ENCODE measurements at regions not wholly inside any gene's neighbourhood (a gene's known extent, or its start where the extent isn't known, plus 50 kb on each side); places are given as distances from the start of the nearest gene placed in this dataset.

DNA sequence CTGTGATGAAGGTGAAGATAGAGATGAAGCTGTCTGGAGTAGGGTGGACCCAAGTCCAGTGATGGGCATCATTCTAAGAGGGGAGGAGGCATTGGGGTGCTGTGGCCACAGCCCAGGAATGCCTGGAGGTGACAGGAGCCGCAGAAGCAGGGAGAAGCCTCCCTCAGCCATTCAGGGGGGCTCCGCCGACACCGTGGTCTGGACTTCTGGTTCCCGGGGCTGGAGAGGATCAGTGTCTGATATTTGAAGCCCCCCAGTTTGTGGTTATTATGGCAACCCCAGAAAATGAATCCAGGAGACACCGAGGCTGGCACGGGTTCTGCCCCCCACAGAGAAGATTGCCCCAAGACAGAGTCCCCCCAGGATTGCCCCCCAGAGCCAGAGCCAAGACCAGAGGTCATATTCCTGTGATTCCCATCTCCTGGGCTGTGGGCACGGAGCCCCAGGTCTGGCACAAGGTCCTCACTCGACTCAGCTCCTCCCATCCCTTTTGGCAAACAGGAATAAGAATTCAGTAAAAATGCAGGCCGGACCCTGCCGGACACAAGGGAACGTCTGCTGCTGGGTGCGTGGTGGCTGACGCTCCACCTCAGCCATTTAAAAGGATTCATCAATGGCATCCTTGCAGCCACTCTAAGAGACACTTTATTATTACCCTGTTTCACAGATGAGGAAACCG is 116.6 kb downstream of the CPZ start:
- DNase-seq (ENCODE audit: low read depth), result no peak
- H3K4me3 ChIP-seq (ENCODE audit: low read depth, low read length), result no peak overlapping the region
- TF ChIP-seq, protein P1, sequence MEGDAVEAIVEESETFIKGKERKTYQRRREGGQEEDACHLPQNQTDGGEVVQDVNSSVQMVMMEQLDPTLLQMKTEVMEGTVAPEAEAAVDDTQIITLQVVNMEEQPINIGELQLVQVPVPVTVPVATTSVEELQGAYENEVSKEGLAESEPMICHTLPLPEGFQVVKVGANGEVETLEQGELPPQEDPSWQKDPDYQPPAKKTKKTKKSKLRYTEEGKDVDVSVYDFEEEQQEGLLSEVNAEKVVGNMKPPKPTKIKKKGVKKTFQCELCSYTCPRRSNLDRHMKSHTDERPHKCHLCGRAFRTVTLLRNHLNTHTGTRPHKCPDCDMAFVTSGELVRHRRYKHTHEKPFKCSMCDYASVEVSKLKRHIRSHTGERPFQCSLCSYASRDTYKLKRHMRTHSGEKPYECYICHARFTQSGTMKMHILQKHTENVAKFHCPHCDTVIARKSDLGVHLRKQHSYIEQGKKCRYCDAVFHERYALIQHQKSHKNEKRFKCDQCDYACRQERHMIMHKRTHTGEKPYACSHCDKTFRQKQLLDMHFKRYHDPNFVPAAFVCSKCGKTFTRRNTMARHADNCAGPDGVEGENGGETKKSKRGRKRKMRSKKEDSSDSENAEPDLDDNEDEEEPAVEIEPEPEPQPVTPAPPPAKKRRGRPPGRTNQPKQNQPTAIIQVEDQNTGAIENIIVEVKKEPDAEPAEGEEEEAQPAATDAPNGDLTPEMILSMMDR (IDR thresholded peaks at IDR 0.05; ENCODE audit: insufficient read depth, low read depth, low read length), result no peak

DNA sequence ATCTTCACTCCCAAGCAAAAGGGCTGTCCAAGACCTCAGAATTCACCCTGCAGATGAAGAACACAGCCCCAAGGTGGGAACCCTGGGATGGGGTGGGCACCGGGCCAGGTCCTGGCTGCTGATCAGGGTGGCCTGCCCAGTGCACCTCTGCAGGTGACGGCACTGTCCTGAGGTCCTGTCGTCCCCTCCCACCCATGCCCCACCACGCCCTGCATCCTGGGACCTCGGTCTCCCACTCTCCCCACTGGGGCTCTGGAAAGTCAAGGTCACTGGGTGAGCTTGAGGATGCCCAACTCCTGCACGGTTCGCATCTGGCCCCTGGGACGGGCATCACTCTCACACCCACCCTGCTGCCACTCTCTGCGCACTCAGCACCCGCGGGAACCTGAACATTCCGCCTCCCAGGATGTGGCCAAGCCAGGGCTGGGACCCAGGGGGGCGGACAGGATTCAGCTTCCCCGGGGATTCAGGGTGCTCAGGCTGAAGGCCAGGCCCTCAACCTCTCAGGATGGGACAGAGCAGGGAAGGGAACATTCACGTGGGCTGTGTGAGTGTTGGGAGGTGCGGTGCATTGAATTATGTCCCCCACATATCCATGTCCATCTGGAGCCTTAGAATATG is 115.9 kb downstream of the CPZ start:
- no peak overlapping the region for H3K4me3 ChIP-seq (ENCODE audit: low read depth, low read length)
- TF ChIP-seq, protein P1 (IDR thresholded peaks at IDR 0.05; ENCODE audit: insufficient read depth, low read depth, low read length), result no peak
- no peak for DNase-seq (ENCODE audit: low read depth)

DNA sequence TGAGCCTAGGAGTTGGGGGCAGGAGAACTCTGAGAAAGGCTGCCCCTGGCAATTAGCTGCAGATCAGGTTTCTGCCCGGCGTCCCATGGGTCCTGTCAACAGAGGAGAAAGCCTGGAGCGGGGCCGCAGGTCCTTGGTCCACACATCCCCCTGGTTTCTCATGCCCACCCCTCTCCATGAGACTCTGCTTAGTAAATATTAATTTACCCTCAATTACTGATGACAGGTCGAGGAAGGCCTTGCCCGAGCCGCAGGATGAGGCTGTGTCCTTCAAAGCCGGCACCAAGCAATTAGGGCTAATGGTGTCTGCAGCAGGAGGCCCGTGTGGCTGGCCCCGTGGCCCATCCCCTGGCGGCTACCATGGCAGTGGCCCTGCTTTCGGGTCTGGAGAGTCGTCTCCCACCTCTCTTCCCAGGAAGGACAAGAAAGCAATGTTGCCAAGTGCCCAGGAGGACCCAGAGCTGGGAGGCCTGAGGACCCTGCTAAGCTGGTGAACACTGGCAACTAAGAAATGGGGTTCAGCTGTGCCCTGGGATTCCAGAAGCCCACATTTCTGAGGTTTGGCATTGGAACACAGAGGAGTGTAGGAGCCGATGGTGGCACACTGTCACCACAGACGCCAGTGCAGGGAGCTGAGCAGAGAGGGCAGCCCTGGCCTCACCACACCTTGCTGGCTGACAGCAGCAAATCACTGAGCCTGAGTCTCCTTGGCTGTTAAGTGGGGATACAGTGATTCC is 114.6 kb downstream of the CPZ start:
- TF ChIP-seq, protein P1 (IDR thresholded peaks at IDR 0.05; ENCODE audit: insufficient read depth, low read depth, low read length), result no peak
- H3K4me3 ChIP-seq (ENCODE audit: low read depth, low read length), result no peak overlapping the region
- no peak for DNase-seq (ENCODE audit: low read depth)

DNA sequence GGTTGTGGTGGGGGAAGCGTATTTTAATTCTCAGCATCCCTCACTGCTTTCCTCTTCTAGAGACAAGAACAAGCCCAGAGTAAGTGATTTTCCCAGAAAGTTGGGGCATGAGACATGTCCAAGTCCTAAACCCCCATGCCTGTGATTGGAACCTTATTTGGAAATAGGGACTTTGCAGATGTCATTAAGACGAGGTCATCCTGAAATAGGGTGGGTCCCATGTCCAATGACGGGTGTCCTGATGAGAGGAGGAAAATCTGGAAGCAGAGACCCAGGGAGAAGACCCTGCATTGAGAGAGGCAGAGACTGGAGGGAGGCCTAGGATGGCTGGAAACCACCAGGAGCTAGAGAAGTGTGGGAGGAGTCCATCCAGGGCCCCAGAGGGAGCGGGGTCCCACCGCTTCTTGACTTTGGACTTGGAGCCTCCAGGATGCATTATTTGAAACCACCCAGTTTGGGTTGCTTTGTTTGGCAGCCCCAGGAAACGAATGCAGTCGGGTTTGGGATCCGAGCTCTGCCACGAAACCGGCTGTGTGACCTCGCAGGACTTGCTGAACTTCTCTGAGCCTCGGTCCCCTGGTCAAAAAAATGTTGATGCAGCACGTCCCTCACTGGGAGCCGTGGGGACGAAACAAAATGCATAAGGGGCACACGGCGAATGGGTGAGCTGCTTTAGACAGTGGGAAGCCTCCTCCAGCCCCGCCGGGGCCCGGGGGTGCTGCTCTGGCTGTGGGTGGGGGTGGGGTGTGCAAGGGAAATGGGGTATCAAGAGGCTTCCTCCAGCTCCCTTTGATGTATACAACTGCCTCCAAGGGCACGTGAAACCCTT is 113.9 kb downstream of the CPZ start:
- no peak for DNase-seq (ENCODE audit: low read depth)
- H3K4me3 ChIP-seq (ENCODE audit: low read depth, low read length), result no peak overlapping the region
- TF ChIP-seq, protein P1 (IDR thresholded peaks at IDR 0.05; ENCODE audit: insufficient read depth, low read depth, low read length), result no peak

DNA sequence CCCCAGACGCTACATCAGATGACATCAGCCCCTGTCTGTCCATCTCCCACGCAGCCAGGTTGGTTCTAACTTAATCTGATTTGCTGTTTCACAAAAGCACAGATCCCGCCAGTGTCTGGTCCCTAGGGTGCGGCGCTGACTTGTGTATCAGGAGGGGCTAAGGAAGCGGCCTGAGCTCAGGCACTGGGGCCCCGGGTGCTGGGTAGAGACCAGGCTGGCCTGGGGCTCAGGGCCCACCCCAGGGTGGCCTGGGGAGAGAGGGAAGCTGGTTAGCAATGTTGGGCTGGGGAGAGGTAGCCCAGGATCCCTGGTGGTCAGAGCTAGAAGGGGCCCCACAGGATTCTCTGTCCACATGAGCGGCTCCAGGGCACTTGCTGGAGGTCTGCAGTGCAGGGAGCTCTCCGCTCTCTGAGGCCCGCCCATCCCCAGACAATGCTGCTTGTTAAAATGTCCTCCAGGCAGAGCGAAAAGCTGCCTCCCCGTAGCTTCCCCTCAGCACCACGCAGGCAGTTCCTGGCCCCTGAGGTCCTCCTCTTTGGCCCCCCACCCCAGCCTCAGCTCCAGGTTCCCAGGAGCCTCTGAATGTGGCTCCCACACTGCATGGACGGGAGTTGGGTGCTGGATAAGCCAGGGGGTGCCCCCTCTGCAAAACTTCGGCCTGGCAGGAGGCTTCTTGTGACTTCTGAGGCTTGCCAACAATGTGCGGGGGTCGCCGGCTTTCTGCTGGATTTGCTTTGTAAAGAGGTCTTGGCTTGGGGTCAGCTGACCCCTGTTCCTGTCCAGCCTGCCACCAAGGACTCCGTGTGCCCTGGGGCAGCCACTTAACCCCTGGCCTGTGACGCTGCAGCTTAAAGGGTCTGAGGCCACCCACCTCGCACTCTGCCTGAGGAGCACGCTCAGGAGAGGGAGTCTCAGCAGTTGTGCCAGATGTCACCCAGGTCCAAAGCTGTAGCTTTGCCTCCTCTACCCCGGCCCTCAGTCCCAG is 112.9 kb downstream of the CPZ start:
- no peak for DNase-seq (ENCODE audit: low read depth)
- TF ChIP-seq, protein P1 (IDR thresholded peaks at IDR 0.05; ENCODE audit: insufficient read depth, low read depth, low read length), result no peak
- H3K4me3 ChIP-seq (ENCODE audit: low read depth, low read length), result no peak overlapping the region
